ENCODE measurements at regions not wholly inside any gene's neighbourhood (a gene's known extent, or its start where the extent isn't known, plus 50 kb on each side); places are given as distances from the start of the nearest gene placed in this dataset.

- 5% methylated on average over 7 of the region's 7 CpGs for WGBS (ENCODE audit: low lambda C conversion rate)
- no peaks in the 10 kb centered on the region for H3K4me1 ChIP-seq (ENCODE audit: insufficient read depth, low read length)
- H3K4me2 ChIP-seq (ENCODE audit: low read depth, low read length) = no peak overlapping the region
- H3K79me2 ChIP-seq (ENCODE audit: insufficient read depth, low read length) = no peaks in the 10 kb centered on the region
- no peak overlapping the region for H3K4me3 ChIP-seq (replicated peaks in 1 of 3; ENCODE audit: insufficient read depth in 1 of 3, low read depth in 2 of 3, low read length in 3 of 3)
- POLR2A ChIA-PET = no interaction called here
- in situ Hi-C loops (cut with HindIII; ENCODE audit: extremely low pct_ligation_motif_present, low pct_unique_long_range_greater_than_20kb) = no loop called here
- no peak for TF ChIP-seq SRSF1 (optimal IDR thresholded peaks at IDR 0.05; ENCODE audit: low read depth, low read length)
- TF ChIP-seq ZNF598 (CRISPR knock-in tag; IDR thresholded peaks at IDR 0.05; ENCODE audit: borderline replicate concordance) = no peak
- no peak for TF ChIP-seq ZNF547 (CRISPR knock-in tag; IDR thresholded peaks at IDR 0.05)
- TF ChIP-seq ZNF619 (CRISPR knock-in tag; IDR thresholded peaks at IDR 0.05) = no peak
- TF ChIP-seq ZNF33A (CRISPR knock-in tag; IDR thresholded peaks at IDR 0.05; ENCODE audit: borderline replicate concordance) = no peak
- no peak for TF ChIP-seq AGO2 (optimal IDR thresholded peaks at IDR 0.05; ENCODE audit: low read depth, low read length)
- TF ChIP-seq ZNF737 (CRISPR knock-in tag; IDR thresholded peaks at IDR 0.05; ENCODE audit: borderline replicate concordance) = no peak
- no peak for TF ChIP-seq EZH2 (conservative IDR thresholded peaks at IDR 0.05; ENCODE audit: low read depth, low read length)
- TF ChIP-seq ZNF17 (CRISPR knock-in tag; IDR thresholded peaks at IDR 0.05) = no peak
- TF ChIP-seq BHLHE40 (IDR thresholded peaks at IDR 0.05; ENCODE audit: low read length) = no peak
- TF ChIP-seq, protein P1, sequence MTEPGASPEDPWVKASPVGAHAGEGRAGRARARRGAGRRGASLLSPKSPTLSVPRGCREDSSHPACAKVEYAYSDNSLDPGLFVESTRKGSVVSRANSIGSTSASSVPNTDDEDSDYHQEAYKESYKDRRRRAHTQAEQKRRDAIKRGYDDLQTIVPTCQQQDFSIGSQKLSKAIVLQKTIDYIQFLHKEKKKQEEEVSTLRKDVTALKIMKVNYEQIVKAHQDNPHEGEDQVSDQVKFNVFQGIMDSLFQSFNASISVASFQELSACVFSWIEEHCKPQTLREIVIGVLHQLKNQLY (CRISPR knock-in tag; IDR thresholded peaks at IDR 0.05) = no peak
- no peak for TF ChIP-seq POGZ (CRISPR knock-in tag; IDR thresholded peaks at IDR 0.05)
- TF ChIP-seq, protein P2, sequence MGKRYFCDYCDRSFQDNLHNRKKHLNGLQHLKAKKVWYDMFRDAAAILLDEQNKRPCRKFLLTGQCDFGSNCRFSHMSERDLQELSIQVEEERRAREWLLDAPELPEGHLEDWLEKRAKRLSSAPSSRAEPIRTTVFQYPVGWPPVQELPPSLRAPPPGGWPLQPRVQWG (CRISPR knock-in tag; IDR thresholded peaks at IDR 0.05; ENCODE audit: borderline replicate concordance, low read depth) = no peak
- TF ChIP-seq, protein P3, sequence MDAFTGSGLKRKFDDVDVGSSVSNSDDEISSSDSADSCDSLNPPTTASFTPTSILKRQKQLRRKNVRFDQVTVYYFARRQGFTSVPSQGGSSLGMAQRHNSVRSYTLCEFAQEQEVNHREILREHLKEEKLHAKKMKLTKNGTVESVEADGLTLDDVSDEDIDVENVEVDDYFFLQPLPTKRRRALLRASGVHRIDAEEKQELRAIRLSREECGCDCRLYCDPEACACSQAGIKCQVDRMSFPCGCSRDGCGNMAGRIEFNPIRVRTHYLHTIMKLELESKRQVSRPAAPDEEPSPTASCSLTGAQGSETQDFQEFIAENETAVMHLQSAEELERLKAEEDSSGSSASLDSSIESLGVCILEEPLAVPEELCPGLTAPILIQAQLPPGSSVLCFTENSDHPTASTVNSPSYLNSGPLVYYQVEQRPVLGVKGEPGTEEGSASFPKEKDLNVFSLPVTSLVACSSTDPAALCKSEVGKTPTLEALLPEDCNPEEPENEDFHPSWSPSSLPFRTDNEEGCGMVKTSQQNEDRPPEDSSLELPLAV (CRISPR knock-in tag; conservative IDR thresholded peaks at IDR 0.05; ENCODE audit: low read depth) = no peak
- CTCF ChIA-PET (ENCODE audit: low intra/inter-chr PET ratio, low total read pairs) = no interaction called here
- no peak for DNase-seq (ENCODE audit: low spot score)
- peaks cover 0 to 11% of the 10 kb centered on the region in 2 experiments; a peak in 1 of 5 replicates for H3K27me3 ChIP-seq (ENCODE audit: control insufficient read depth in 1 of 2, insufficient read depth in 2 of 2, low read length in 2 of 2)
- H3K36me3 ChIP-seq (replicated peaks in 1 of 2; ENCODE audit: control insufficient read depth in 1 of 2, insufficient read depth in 2 of 2, low read length in 2 of 2) = no peaks in the 10 kb centered on the region
- FAIRE-seq = no peak
- H3K9me3 ChIP-seq (ENCODE audit: low read length) = no peaks in the 10 kb centered on the region
- no peak for ATAC-seq
- intact Hi-C loops (cut with micrococcal nuclease; ENCODE audit: unreplicated experiment) = no loop called here
- no peaks in the 10 kb centered on the region for H4K20me1 ChIP-seq (ENCODE audit: insufficient read depth, low read length)
- no TSS peak for BruUV-seq (replicated peaks)
- no peak overlapping the region for H3K9ac ChIP-seq (ENCODE audit: insufficient read depth, low read depth, low read length)
- H3K27ac ChIP-seq (ENCODE audit: extremely low read length, insufficient read depth, low read length) = no peak overlapping the region
- no peak overlapping the region for H2AFZ ChIP-seq (ENCODE audit: low read length)
Measured at GRCh38 chr2:236674238-236674637, 104.6 kb downstream of the ACKR3 start.

Measured in HepG2 (cell line).